Left lung (tissue), 4 donors: ENCODE measurements at regions not wholly inside any gene's neighbourhood (a gene's known extent, or its start where the extent isn't known, plus 50 kb on each side); places are given as distances from the start of the nearest gene placed in this dataset.

Source experiments
- ATAC-seq: fragments of 200-7000 bp; cut with Tn5 transposase; one replicate; pipeline ENCODE4 v1.9.1; 2020; ENCODE audit warnings: moderate library complexity
- DNase-seq, 4 donors: peaks; one replicate each; pipeline ENCODE4 v3.0.0-alpha.2; 2013 to 2020
- H3K27ac ChIP-seq, 2 donors: fragments of 200-600 bp; sonication (generic) in 1 of 2; one replicate each; pipeline versions ENCODE4 v1.5.0 to v1.8.0; 2020 to 2021
- H3K27me3 ChIP-seq, 2 donors: fragments of 200-600 bp; sonication (generic) in 1 of 2; one replicate each; pipeline versions ENCODE4 v1.5.0 to v1.8.0; 2020 to 2021
- H3K36me3 ChIP-seq, 2 donors: fragments of 200-600 bp; sonication (generic) in 1 of 2; one replicate each; pipeline versions ENCODE4 v1.5.0 to v1.8.0; 2020 to 2021
- H3K4me1 ChIP-seq, 2 donors: fragments of 200-600 bp; one replicate each; pipeline ENCODE4 v1.8.0; 2021
- H3K4me3 ChIP-seq, 2 donors: fragments of 200-600 bp; sonication (generic) in 1 of 2; one replicate each; pipeline versions ENCODE4 v1.5.0 to v1.8.0; 2020 to 2021; ENCODE audit warnings: mild to moderate bottlenecking in 1 of 2
- H3K9me3 ChIP-seq, 2 donors: fragments of 200-600 bp; sonication (generic) in 1 of 2; one replicate each; pipeline versions ENCODE4 v1.5.0 to v1.8.0; 2020 to 2021
- CTCF ChIP-seq, 2 donors: fragments of 200-600 bp; sonication (generic) in 1 of 2; IDR thresholded peaks; one replicate each; pipeline versions ENCODE4 v1.5.0 to v1.8.0; 2021; ENCODE audit warnings: antibody characterized with exemption in 2 of 2
- intact Hi-C, 2 donors: fragments of 100-400 bp; cut with DNase I; formaldehyde crosslinking; loops; one replicate each; pipeline versions ENCODE4 v1.11.2 to v1.14.2; 2022
- donor health status: DM: no; HTN: yes; CAD: no.
- donor health status: DM: no; HTN: no; CAD: no.

- no peaks in the 10 kb centered on the region for H3K27me3 ChIP-seq
- DNase-seq (no peak), ATAC-seq (no peak)
- H3K9me3 ChIP-seq, result no peaks in the 10 kb centered on the region
- peaks cover 0 to 10% of the 10 kb centered on the region in 2 donors for H3K4me1 ChIP-seq
- H3K27ac ChIP-seq, result no peak overlapping the region
- H3K4me3 ChIP-seq, result no peak overlapping the region
- no peak for TF ChIP-seq CTCF (IDR thresholded peaks at IDR 0.05)
- H3K36me3 ChIP-seq, result no peaks in the 10 kb centered on the region
- intact Hi-C loops, result no loop called here
Observed at GRCh38 chr5:89967771-89968444, 441.6 kb downstream of the CETN3 start.

GRCh38 chr5:89956838-89957237 lies 452.7 kb downstream of the CETN3 start:
- intact Hi-C loops, result no loop called here
- no peak overlapping the region for H3K27ac ChIP-seq
- H3K36me3 ChIP-seq, result no peaks in the 10 kb centered on the region
- ATAC-seq (no peak), DNase-seq (no peak)
- no peaks in the 10 kb centered on the region for H3K4me1 ChIP-seq
- H3K27me3 ChIP-seq, result no peaks in the 10 kb centered on the region
- no peak for TF ChIP-seq CTCF (IDR thresholded peaks at IDR 0.05)
- H3K4me3 ChIP-seq, result no peak overlapping the region
- no peaks in the 10 kb centered on the region for H3K9me3 ChIP-seq

- H3K4me1 ChIP-seq, result no peaks in the 10 kb centered on the region
- no peaks in the 10 kb centered on the region for H3K9me3 ChIP-seq
- intact Hi-C loops, result no loop called here
- H3K27ac ChIP-seq, result no peak overlapping the region
- H3K27me3 ChIP-seq, result no peaks in the 10 kb centered on the region
- H3K4me3 ChIP-seq, result no peak overlapping the region
- no peak for TF ChIP-seq CTCF (IDR thresholded peaks at IDR 0.05)
- no peaks in the 10 kb centered on the region for H3K36me3 ChIP-seq
- no peak for DNase-seq
- no peak for ATAC-seq
Observed at GRCh38 chr5:89954916-89955315, 454.6 kb downstream of the CETN3 start.

GRCh38 chr5:89951876-89952275 lies 457.7 kb downstream of the CETN3 start:
- DNase-seq (no peak), ATAC-seq (no peak)
- TF ChIP-seq CTCF (IDR thresholded peaks at IDR 0.05), result no peak
- intact Hi-C loops, result no loop called here
- Histone ChIP-seq H3K9me3 (no peaks in the 10 kb centered on the region), H3K4me1 (no peaks in the 10 kb centered on the region), H3K27me3 (no peaks in the 10 kb centered on the region), H3K27ac (no peak overlapping the region), H3K36me3 (no peaks in the 10 kb centered on the region), H3K4me3 (no peak overlapping the region)

GRCh38 chr5:89950234-89950633 lies 459.3 kb downstream of the CETN3 start:
- Histone ChIP-seq H3K36me3 (no peaks in the 10 kb centered on the region), H3K9me3 (no peaks in the 10 kb centered on the region), H3K27ac (no peak overlapping the region), H3K27me3 (no peaks in the 10 kb centered on the region), H3K4me1 (no peaks in the 10 kb centered on the region), H3K4me3 (no peak overlapping the region)
- no peak for ATAC-seq
- TF ChIP-seq CTCF (IDR thresholded peaks at IDR 0.05), result no peak
- no peak for DNase-seq
- intact Hi-C loops, result no loop called here
